ENCODE measurements at regions not wholly inside any gene's neighbourhood (a gene's known extent, or its start where the extent isn't known, plus 50 kb on each side); places are given as distances from the start of the nearest gene placed in this dataset.
"Not testable (repeated sequence)": the region's sequence is repeated elsewhere in the genome, so short reads cannot be mapped to it uniquely, and the experiment has no call there.

GRCh38 chr2:224263571-224264043 is 138.3 kb downstream of the FAM124B start:
- no peak for DNase-seq (ENCODE audit: extremely low read depth, low read depth)

- no peak for DNase-seq (ENCODE audit: extremely low read depth, low read depth)
Observed at GRCh38 chr2:224261326-224261725, 140.6 kb downstream of the FAM124B start.

GRCh38 chr2:224260372-224261020 is 141.4 kb downstream of the FAM124B start:
- DNase-seq (ENCODE audit: extremely low read depth, low read depth): no peak

GRCh38 chr2:224259831-224260230 is 142.1 kb downstream of the FAM124B start:
- DNase-seq (ENCODE audit: extremely low read depth, low read depth): no peak

GRCh38 chr2:224258059-224258458 is 143.8 kb downstream of the FAM124B start:
- DNase-seq (ENCODE audit: extremely low read depth, low read depth): no peak

- no peak for DNase-seq (ENCODE audit: extremely low read depth, low read depth)
Observed at GRCh38 chr2:224257156-224257555, 144.8 kb downstream of the FAM124B start.

GRCh38 chr2:224253464-224253863 is 148.4 kb downstream of the FAM124B start:
- no peak for DNase-seq (ENCODE audit: extremely low read depth, low read depth)

- no peak for DNase-seq (ENCODE audit: extremely low read depth, low read depth)
Observed at GRCh38 chr2:224252631-224253030, 149.3 kb downstream of the FAM124B start.

GRCh38 chr2:224248944-224249371 is 152.9 kb downstream of the FAM124B start:
- DNase-seq (ENCODE audit: extremely low read depth, low read depth): no peak

- DNase-seq (ENCODE audit: extremely low read depth, low read depth): peak; percentile 72
Observed at GRCh38 chr2:224242561-224242960, 159.3 kb downstream of the FAM124B start.

GRCh38 chr2:224241812-224242211 is 160.1 kb downstream of the FAM124B start:
- DNase-seq (ENCODE audit: extremely low read depth, low read depth): no peak

- no peak for DNase-seq (ENCODE audit: extremely low read depth, low read depth)
Observed at GRCh38 chr2:224241001-224241400, 160.9 kb downstream of the FAM124B start.

GRCh38 chr2:224223851-224224555 is 177.9 kb downstream of the FAM124B start:
- DNase-seq (ENCODE audit: extremely low read depth, low read depth): no peak

GRCh38 chr2:224222974-224223373 is 178.9 kb downstream of the FAM124B start:
- DNase-seq (ENCODE audit: extremely low read depth, low read depth): no peak

- DNase-seq (ENCODE audit: extremely low read depth, low read depth): peak; percentile 56
Observed at GRCh38 chr2:224222291-224222690, 179.6 kb downstream of the FAM124B start.

GRCh38 chr2:224221455-224221913 is 180.4 kb downstream of the FAM124B start:
- peak; percentile 99 for DNase-seq (ENCODE audit: extremely low read depth, low read depth)

GRCh38 chr2:224220586-224221255 is 181.2 kb downstream of the FAM124B start:
- DNase-seq (ENCODE audit: extremely low read depth, low read depth): peak; percentile 59

- DNase-seq (ENCODE audit: extremely low read depth, low read depth): no peak
Observed at GRCh38 chr2:224219781-224220180, 180.7 kb upstream of the SERPINE2 start.

GRCh38 chr2:224217962-224218347 is 178.9 kb upstream of the SERPINE2 start:
- no peak for DNase-seq (ENCODE audit: extremely low read depth, low read depth)

- no peak for DNase-seq (ENCODE audit: extremely low read depth, low read depth)
Observed at GRCh38 chr2:224217233-224217961, 178.3 kb upstream of the SERPINE2 start.

GRCh38 chr2:224215611-224216010 is 176.5 kb upstream of the SERPINE2 start:
- not testable (repeated sequence) for DNase-seq (ENCODE audit: extremely low read depth, low read depth)
